SKM-1 (cell line): ENCODE measurements at regions not wholly inside any gene's neighbourhood (a gene's known extent, or its start where the extent isn't known, plus 50 kb on each side); places are given as distances from the start of the nearest gene placed in this dataset.

Experiments used
- DNase-seq: peaks from one replicate; lab custom pipeline; 2025; ENCODE audit not compliant: unreplicated experiment; lab: John Stamatoyannopoulos, UW

DNA sequence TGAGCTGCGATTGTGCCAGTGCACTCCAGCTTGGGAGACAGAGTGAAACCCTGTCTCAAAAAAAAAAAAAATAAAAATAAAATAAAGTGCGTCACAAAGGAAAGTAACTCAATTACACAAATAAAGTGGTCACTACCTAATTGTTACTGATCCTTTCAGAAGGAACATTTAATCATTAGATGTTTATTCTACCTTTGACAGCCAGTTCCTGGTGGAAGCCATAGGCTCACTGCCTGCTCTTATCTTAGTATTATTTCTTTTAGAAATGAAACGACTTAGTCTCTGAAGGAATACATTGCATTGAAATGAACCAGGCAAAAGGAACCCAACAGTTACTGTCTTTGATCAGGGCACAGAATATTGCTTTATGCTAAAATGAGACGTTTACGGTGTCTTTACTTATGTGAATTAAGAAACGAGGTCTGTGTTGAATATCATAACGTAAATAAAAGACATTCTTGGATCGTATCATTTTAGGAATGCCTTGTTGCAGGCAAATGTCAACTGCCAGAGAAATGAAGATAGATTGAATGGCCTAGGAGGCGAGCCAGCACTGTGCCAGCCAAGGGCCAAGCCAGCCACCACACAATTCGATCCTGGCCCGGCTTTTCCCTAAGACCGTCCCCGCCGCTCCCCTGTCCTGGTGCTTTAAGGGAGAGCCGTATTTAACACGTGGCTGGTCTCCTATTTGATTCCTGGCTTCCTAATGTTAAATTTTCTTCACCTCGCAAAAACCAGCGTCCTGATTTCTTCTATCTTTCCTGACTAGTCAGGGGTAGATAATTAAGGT lies 136.7 kb upstream of the GMDS start:
- no peak for DNase-seq

DNA sequence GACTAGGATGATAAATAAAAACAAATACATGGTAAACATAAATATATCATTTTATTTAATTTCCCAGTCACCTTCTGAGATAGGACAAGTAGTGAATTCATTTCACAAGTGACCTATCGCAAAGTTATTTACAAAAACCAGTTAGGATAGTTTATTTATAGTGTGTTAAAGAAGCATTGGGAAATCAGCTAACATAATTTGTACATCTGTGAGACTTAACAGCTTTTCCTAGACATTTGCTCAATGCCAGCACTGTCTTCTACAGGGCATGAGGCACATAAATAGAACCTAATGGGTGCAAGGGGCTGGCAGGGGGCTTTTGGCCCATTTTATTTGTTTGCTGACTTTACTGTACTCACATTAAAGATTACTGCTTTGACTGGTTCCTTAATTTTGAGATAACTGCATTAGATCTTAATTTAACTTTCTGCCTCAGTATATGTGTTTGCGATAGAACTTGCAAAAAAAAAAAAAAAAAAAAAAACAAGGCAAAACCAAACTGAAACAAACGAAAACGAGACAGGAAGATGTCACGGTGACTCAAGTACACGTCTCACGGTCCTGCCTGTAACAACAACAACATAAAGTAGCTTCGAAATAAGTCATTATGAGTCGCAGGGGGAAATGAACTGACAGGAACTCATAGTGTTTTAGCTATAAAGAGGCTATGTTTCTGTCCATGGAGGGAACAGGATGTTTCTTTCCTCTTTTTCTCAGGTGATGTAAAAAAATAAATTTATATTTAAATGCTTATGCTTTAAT lies 133.7 kb upstream of the GMDS start:
- DNase-seq = no peak

DNA sequence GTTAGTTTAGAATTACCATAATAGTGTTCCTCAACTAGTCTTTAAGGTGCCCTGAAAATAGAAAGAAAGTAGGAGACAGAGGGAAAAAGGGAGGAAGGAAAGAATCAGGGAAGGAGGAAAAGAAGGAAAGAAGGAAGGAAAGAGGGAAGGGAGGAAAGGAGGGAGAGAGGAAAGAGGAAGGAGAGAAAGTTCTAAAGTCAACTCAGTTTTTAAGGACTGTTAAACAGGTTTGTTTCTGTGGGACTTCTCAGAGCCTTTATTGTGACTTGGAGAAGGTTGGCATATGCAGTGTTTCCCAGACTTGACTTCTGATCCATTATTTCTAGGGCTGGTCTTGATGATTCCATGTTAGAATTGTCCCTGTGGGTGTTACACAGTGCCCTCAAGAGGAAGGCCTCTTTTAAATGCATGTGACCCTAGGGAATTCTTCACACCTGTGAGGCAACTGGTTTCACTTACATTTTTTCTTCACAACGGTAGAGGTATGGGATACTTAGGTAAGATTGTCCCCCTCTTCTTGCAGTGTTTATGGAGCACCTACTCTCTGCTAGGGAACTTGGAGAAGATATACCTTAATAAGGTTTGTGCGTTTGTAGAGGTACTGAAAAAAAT lies 132.7 kb upstream of the GMDS start:
- no peak for DNase-seq

DNA sequence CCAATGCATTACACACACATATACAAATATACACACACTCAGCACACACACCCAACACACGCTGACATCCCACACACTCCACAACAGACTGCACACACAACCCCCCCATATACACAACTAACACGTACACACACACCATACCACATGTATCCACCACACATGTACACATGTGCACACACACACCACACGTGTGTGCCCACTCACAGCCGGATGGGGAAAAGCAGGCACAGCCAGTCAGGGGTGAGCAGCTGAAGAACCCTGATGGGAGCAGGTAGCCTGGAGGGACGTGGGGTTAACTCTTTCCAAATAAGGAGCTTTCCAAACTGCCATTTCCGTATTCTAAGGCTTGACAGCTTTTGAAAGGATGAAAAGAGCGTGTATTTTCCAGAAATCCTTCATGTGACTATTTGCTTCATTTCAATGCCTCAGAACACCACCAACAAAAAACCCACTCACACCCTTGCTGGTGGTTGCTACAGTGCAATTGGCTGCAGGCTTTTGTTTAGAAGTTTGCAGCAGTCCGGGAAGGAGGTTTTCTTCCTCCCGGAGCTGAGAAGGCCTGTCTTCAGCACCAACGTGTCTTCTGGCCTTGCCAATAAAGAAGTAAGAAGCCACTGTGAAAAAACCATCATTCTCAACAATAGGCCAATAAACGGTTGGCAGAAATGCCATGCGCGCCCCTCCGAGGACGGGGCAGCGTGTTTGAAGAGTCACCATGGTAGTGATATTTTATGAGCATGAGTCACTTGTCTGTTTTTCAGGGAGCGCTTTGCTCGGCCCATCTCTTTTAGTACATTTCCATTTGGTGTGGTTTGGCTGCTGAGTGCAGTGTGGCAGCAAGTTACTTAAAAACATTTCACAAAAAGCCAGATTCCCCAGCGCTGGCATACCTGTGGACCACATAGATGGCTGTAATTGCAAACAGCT lies 131.3 kb upstream of the GMDS start:
- DNase-seq = no peak

DNA sequence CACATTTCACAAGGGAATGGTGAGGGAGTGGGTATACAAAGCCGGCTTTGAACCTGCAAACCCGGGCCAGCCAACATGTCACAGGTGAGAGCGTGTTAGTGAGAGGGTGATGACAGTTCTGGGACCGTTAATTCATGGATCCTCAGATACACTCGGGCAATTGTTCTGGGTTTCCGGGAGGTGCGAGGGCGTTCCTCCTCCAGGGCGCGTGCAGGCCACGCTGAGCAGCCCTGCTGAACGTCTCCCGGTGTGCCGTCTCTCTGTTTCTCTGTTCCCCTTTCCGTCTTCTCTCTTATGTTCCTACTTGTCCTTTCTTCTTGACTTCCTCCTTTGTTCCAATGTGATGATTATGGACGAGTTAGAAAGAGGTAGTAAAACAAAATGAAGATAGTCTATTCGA lies 130.0 kb upstream of the GMDS start:
- DNase-seq = no peak

DNA sequence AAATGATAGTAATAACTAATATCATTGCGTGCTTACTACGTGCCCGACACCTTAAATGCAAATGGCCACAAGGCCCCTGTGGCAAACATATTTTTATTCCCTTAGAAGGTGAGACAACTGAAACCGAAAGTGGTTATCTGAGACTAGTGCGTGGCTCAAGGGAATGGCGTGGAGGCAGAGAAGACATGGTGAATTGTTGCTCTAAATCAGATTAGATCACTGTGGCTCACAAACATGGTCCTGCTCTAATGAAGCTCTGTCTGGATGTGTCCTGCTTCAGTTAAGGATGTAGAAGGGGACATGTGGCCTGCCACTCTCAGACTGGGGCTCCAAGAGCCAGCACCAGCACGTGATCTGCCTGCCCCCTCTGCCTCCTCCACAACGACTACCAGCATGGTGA lies 124.2 kb upstream of the GMDS start:
- DNase-seq = no peak

DNA sequence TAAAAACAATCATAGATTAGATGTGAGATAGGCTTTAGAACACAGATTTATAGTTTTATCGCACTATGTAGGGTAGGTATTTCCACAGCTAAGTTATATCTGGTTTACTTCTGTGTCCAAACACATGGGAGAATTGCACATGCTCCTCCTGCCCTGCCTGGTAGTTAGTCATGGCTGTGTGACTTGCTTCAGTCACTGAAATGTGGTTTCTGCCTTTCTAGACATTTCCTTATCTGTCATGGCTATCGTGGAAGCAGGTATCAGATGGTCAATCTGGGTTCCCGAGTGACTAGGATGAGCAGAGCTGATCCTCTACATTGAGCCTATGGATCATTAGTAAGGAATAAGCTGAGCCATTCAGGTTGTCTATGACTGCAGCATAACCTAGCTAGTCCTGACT lies 117.8 kb upstream of the GMDS start:
- DNase-seq = no peak

DNA sequence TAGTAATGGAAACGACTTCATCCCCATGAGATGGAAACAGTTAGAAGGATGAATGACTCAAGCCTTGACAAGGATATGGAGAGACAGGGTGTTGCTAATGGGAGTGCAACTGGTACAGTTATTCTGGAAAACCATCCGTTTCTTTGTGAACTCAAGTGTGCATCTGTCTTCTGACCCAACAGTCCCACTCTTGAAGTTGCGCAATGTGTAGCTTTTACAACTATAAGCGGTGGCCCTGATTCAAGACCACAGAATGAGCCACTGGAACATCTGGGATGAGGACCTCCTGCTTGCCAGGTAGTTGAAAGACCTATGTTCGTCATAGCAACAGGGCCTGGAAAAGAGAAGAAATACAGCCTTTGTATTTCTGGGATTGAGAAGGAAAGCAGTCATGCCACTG lies 115.8 kb upstream of the GMDS start:
- DNase-seq = no peak

DNA sequence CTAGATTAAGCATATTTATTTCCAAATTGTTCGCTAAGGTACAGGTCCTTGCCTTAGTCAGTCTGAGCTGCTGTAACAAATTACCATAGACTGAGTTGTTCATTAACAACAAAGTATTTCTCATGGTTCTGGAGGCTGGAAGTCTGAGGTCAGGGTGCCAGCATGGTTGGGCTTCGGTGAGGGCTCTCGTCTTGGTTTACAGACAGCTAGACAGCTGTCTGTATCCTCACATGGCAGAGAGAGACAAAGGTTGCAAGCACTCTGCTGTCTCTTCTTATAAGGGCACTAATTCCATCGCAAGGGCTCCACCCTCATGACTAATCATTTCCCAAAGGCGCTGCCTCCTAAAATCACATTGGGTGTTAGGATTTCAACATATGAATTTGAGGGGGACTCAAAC lies 115.3 kb upstream of the GMDS start:
- no peak for DNase-seq

DNA sequence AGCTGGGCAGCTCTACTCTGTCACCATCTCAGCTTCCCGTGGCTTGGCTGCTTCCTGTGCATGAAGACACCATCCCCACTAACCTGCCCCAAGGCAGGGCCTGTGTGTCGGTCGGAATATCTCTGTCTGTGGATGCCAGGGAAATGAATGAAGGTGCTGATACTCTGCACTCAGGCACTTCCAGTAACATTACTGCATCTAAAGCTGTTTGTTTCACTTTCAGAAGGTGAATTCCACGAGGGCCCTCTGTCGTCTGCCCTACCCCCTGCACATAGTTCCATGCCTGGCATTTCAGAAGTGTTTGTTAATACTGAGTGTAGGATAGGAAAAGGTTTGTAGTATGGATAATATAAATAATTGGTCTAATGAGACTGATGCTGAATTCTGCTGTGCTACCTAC lies 114.7 kb upstream of the GMDS start:
- DNase-seq = no peak

DNA sequence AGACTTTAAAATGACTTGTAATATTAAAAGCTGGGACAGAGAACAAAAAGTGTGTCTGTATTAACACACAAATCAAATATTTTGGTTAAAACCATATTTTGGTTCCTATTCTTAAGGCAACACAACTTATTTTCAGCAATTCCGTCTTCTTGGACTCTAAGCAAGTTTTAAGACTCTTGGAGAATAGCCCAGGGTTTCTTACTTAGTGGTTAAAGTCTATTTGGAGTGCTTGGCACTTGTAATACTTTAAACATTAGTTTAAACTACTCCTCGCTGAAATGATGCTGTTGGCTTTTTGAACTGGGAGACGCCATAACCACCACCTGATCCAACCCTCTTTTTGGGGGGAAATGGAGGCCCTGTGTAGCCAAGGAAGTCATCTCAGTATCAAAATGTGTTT lies 109.7 kb upstream of the GMDS start:
- DNase-seq = no peak

DNA sequence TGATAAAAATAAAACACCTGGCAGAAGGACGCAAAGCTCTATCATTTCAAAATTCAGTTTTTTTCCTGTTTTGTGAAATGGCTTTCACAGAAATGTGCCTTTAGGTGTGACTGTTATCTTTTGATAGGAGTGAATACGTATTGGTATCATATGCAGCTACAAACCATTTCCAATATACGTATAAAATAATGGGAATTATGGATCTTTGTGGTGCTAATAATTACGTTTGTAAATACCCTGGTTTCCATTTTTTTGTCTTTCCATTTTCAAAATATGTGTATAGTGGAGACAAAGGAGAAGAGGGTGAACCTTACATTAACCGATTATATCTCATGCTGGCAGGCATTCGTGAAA lies 108.7 kb upstream of the GMDS start:
- no peak for DNase-seq

DNA sequence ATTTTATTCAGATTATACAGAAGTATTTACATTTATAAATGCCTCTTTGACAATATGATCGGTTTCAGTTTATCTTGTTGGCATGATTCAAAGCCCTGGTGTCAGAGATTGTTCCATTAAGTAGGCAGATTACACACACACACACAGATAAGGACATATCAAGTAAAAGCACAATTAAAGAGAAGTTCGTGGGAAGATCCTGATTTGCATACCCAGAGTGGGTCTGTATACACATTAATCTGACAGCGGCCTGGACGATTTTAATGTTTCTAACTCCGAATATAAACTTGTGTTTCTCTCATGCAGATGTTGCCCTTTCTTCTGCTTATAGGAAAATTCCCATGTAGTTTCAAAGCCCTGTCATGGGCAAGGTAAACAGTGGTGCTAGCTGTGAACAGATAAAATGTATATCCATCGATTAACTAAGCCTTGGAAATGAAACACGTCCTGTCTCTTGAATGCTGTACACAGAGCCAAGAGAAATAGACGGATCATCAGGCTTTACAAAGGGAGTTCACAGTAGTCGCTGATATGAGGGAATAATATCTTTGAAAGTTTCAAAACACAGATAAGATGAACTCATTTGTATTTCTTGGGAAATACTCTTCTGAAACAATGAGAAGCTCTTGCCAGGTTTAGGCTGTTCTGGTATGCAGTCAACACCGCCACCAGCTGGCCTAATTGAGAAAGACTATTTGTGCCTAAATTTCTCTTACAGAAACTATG lies 108.2 kb upstream of the GMDS start:
- peak; percentile 55 for DNase-seq

DNA sequence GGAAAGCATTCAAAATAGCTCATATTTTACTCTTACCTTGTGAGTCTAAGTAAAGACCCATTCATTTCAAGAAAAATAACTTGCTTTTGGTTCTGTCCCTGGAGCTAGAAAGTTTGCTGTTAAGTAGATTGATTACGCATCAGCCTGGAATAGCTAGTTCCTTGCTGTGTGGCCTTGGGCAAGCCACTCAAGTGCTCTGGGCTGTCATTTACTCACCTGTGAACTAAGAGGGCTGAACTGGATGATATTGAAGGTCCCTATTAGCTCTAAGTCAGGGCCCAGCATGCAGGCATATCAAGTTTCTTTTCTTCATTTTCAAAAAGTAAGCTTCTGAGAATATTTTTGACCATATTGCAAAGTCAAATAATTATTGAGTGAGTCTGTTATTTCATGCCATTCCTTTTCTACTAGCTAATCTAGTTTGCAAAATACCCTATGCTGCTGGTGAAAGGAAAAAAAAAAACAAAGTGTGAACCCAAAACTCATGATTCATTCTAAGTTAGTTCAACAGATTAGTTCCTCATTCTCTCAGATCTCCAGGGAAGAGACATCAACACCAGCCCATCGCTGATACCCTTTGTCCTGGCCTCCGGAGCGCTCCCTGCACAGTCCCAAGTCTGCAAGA lies 106.5 kb upstream of the GMDS start:
- no peak for DNase-seq

DNA sequence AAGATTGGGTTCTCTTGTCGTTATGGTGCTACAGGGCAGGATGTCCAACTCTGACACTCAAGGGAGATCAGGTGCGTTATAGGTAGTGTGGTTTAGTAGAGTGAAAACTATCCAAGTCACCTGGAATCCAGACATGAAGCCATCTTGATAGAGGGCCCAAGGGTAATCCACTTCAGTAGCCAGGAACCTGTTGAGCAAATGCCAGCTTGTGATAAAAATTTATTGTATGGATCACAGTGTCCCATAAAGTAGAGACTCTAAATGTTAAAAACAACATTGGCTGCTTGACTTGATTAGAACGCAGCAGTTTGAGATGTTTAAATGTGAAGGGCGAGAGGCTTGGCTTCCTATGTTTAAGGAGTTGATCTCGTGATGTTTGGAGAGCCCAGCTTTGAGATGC lies 105.7 kb upstream of the GMDS start:
- DNase-seq = no peak

DNA sequence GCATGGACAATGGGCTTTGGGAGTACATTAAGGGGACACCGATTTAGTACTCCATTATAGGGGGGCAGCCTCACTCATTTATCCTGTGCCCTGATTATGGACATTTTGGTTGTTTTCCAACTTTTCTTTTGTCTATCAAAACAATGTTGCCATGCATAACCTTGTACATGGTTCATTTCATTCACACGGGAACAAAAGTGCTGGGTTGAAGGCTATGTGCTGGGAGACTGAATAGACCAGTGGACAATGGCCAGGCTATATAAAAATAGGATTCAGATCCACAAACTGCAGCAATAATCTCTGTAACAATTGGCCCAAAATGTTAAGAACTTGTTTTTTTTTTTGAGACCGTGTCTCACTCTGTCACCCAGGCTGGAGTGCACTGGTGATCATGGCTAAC lies 100.7 kb upstream of the GMDS start:
- no peak for DNase-seq

DNA sequence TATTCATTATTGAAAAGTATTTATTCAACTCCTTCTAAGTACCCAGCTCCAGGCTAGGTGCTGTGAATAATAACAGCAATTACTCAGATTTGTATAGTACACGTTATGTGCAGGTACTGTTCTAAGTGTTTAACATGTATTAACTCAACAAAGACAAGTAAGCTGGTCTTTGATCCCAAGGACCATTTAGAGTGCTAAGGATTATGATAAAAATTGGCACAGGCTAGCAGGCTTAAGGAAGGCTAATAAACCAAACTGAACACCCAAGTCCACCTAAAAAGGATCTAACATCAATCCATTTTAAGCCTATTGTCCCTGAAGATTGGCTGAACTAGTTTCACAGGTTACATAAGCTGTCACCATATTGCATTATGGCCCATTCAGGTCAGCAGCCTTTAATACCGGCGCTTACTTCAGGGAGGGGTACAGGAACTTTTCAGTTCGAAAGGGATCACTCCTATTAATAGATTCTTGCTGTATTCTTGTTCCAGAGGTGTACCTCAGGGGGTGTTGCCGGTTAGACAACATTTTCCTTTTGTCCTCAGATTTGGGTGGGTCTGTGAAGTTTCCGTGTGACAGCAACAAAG lies 99.0 kb upstream of the GMDS start:
- DNase-seq = no peak

DNA sequence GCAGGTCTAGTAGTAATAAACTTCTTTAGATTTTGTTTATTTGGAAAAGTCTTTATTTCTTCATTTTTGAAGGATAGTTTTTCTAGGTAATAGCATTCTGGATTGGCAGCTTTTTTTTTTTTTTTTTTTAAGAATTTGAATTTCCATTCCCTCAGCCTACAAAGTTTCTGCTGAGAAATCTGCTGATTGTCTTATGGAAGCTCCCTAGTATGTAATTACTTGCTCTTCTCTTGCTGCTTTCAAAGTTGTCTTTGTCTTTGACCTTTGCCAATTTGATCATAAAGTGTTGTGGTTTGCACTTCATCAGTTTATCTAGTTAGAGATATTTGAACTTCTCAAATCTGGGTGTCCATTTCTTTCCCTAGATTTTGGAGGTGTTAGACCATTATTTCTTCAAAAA lies 82.2 kb upstream of the GMDS start:
- no peak for DNase-seq

DNA sequence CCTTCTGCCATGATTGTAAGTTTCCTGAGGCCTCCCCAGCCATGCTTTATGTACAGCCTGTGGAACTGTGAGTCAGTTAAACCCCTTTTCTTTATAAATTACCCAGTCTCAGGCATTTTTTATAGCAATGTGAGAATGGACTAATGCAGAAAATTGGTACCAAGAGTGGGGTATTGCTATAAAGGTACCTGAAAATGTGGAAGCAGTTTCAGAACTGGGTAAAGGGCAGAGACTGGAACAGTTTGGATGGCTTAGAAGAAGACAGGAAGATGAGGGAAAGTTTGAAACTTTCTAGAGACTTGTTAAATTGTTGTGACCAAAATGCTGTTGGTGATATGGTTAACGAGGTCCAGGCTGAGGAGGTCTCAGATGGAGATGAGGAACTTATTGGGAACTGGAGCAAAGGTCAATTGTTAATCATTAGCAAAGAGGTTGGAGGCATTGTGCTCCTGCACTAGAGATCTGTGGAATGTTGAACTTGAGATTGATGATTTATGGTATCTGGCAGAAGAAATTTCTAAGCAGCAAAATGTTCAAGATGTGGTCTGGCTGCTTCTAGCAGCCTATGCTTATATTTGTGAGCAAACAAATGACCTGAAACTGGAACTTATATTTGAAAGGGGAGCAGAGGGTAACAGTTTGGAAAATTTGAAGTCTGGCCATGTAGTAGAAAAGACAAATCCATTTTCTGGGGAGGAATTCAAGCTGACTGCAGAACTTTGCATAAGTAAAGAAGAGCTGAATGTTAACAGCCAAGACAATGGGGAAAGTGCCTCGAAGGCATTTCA lies 79.0 kb upstream of the GMDS start:
- no peak for DNase-seq
